Colonic mucosa (tissue), 4 donors: ENCODE measurements at regions not wholly inside any gene's neighbourhood (a gene's known extent, or its start where the extent isn't known, plus 50 kb on each side); places are given as distances from the start of the nearest gene placed in this dataset.

Experiments
- DNase-seq: peaks from one replicate; pipeline ENCODE4 v3.0.0-alpha.2; 2020
- H3K27ac ChIP-seq: fragments of 200-600 bp; one replicate; pipeline ENCODE4 v1.8.0; 2021
- H3K27me3 ChIP-seq: fragments of 200-600 bp; one replicate; pipeline ENCODE4 v1.8.0; 2021
- H3K36me3 ChIP-seq: fragments of 200-600 bp; one replicate; pipeline ENCODE4 v1.8.0; 2021
- H3K4me1 ChIP-seq: fragments of 200-600 bp; one replicate; pipeline ENCODE4 v1.8.0; 2021; ENCODE audit warnings: mild to moderate bottlenecking
- H3K4me3 ChIP-seq: fragments of 200-600 bp; one replicate; pipeline ENCODE4 v1.8.0; 2021
- H3K9ac ChIP-seq, 2 donors: one replicate each; pipeline ENCODE4 v1.7.0; 2013; ENCODE audit warnings: control low read depth in 2 of 2, low read depth in 2 of 2, low read length in 2 of 2
- H3K9me3 ChIP-seq: fragments of 200-600 bp; one replicate; pipeline ENCODE4 v1.8.0; 2021
- CTCF ChIP-seq: fragments of 200-600 bp; IDR thresholded peaks from one replicate; pipeline ENCODE4 v1.8.0; 2022; ENCODE audit warnings: antibody characterized with exemption, mild to moderate bottlenecking
- intact Hi-C: fragments of 100-400 bp; cut with DNase I; formaldehyde crosslinking; loops from one replicate; pipeline ENCODE4 v1.14.1; 2022
- donor health status: healthy.
- donor health status: DM: no; HTN: no; CAD: no.
- donor health status: DM: no; HTN: no; CAD: no.

- intact Hi-C loops: no loop called here
- Histone ChIP-seq H3K27me3 (no peaks in the 10 kb centered on the region), H3K27ac (no peak overlapping the region), H3K9ac (no peak overlapping the region), H3K4me1 (no peaks in the 10 kb centered on the region), H3K9me3 (no peaks in the 10 kb centered on the region), H3K4me3 (peak overlapping the region; percentile 11), H3K36me3 (no peaks in the 10 kb centered on the region)
- DNase-seq: no peak
- TF ChIP-seq CTCF: no peak
Measured at GRCh38 chr3:536417-536813, 339.9 kb downstream of the CHL1 start.

GRCh38 chr3:541062-541801, 344.7 kb downstream of the CHL1 start:
- Histone ChIP-seq H3K36me3 (no peaks in the 10 kb centered on the region), H3K9me3 (no peaks in the 10 kb centered on the region), H3K27ac (no peak overlapping the region), H3K9ac (no peak overlapping the region), H3K4me1 (no peaks in the 10 kb centered on the region), H3K27me3 (no peaks in the 10 kb centered on the region), H3K4me3 (no peak overlapping the region)
- intact Hi-C loops: no loop called here
- no peak for DNase-seq
- no peak for TF ChIP-seq CTCF

GRCh38 chr3:542021-542420, 345.5 kb downstream of the CHL1 start:
- Histone ChIP-seq H3K27ac (no peak overlapping the region), H3K4me1 (no peaks in the 10 kb centered on the region), H3K27me3 (no peaks in the 10 kb centered on the region), H3K36me3 (no peaks in the 10 kb centered on the region), H3K4me3 (no peak overlapping the region), H3K9ac (no peak overlapping the region), H3K9me3 (no peaks in the 10 kb centered on the region)
- intact Hi-C loops: no loop called here
- no peak for TF ChIP-seq CTCF
- no peak for DNase-seq

GRCh38 chr3:549636-550035, 353.1 kb downstream of the CHL1 start:
- no peak overlapping the region for H3K9ac ChIP-seq
- H3K27me3 ChIP-seq: no peaks in the 10 kb centered on the region
- TF ChIP-seq CTCF: no peak
- no peaks in the 10 kb centered on the region for H3K4me1 ChIP-seq
- no peak overlapping the region for H3K4me3 ChIP-seq
- no peaks in the 10 kb centered on the region for H3K9me3 ChIP-seq
- no peak for DNase-seq
- no peak overlapping the region for H3K27ac ChIP-seq
- intact Hi-C loops: no loop called here
- no peaks in the 10 kb centered on the region for H3K36me3 ChIP-seq

- no peak for TF ChIP-seq CTCF
- Histone ChIP-seq H3K4me3 (no peak overlapping the region), H3K9me3 (no peaks in the 10 kb centered on the region), H3K27ac (no peak overlapping the region), H3K27me3 (no peaks in the 10 kb centered on the region), H3K36me3 (no peaks in the 10 kb centered on the region), H3K4me1 (no peaks in the 10 kb centered on the region), H3K9ac (no peak overlapping the region)
- no peak for DNase-seq
- intact Hi-C loops: no loop called here
Measured at GRCh38 chr3:550471-550870, 353.9 kb downstream of the CHL1 start.
